Esophagus (tissue), 2 donors: ENCODE measurements at regions not wholly inside any gene's neighbourhood (a gene's known extent, or its start where the extent isn't known, plus 50 kb on each side); places are given as distances from the start of the nearest gene placed in this dataset.

Source experiments
- H3K27ac ChIP-seq, 2 donors: one replicate each; pipeline ENCODE4 v1.5.1; 2013; ENCODE audit warnings: low read depth in 2 of 2, mild to moderate bottlenecking in 2 of 2, inconsistent platforms in 1 of 2, low read length in 1 of 2, moderate library complexity in 1 of 2
- H3K27me3 ChIP-seq, 2 donors: one replicate each; pipeline ENCODE4 v1.6.1; 2013; ENCODE audit warnings: low read length in 2 of 2, control low read depth in 1 of 2, mild to moderate bottlenecking in 1 of 2; ENCODE audit not compliant: insufficient read depth in 2 of 2, control insufficient read depth in 1 of 2
- H3K36me3 ChIP-seq, 2 donors: one replicate each; pipeline ENCODE4 v1.6.1; 2013; ENCODE audit warnings: low read length in 1 of 2; ENCODE audit not compliant: control insufficient read depth in 2 of 2, insufficient read depth in 2 of 2
- H3K4me1 ChIP-seq, 2 donors: one replicate each; pipeline ENCODE4 v1.6.1; 2013; ENCODE audit warnings: low read length in 1 of 2; ENCODE audit not compliant: control insufficient read depth in 2 of 2, insufficient read depth in 2 of 2
- H3K4me3 ChIP-seq, 2 donors: one replicate each; pipeline ENCODE4 v1.5.1; 2013; ENCODE audit warnings: low read length in 2 of 2, mild to moderate bottlenecking in 2 of 2, low read depth in 1 of 2, moderate library complexity in 1 of 2
- H3K9me3 ChIP-seq, 2 donors: one replicate each; pipeline ENCODE4 v1.6.1; 2013; ENCODE audit warnings: mild to moderate bottlenecking in 2 of 2, low read depth in 1 of 2, low read length in 1 of 2, moderate library complexity in 1 of 2; ENCODE audit not compliant: control insufficient read depth in 2 of 2, insufficient read depth in 1 of 2
- WGBS, 2 donors: extraction: QIAGEN DNeasy Blood & Tissue Kit; methylation state at CpG; one replicate each; pipeline ENCODE4 v1.1.7; 2013; 5-methylcytosine and 5-hydroxymethylcytosine counted together
- donor health status: healthy with polysubstance abuse.
- donor health status: Bipolar disorder and iron deficiency.

DNA sequence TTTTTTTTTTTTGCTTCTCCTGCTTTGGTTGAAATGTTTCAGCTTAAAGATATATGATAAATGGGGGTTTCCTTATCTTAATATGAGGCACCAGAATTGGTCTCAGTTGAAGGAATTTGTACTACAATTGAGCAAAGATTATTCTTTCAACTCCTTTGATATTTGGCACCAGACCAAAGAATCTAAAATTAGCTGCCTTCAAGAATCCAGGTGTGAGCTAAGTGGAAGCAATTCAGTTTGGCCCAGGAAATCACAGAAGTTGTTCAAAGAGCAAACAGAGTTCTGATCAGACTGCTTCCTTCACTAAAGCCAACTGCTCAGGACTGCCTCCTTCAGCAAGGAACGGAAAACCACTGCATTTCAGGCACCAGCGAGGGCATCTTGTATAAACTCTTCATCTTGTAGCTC is 68.3 kb upstream of the BCAR3 start:
- Histone ChIP-seq H3K27ac (no peak overlapping the region), H3K9me3 (peaks cover 0 to 4% of the 10 kb centered on the region in 2 donors), H3K36me3 (no peaks in the 10 kb centered on the region), H3K27me3 (no peaks in the 10 kb centered on the region), H3K4me3 (no peak overlapping the region), H3K4me1 (peaks cover 0 to 10% of the 10 kb centered on the region in 2 donors)
- WGBS, 2 donors, result 38 to 41% methylated on average over 2 of the region's 2 CpGs

DNA sequence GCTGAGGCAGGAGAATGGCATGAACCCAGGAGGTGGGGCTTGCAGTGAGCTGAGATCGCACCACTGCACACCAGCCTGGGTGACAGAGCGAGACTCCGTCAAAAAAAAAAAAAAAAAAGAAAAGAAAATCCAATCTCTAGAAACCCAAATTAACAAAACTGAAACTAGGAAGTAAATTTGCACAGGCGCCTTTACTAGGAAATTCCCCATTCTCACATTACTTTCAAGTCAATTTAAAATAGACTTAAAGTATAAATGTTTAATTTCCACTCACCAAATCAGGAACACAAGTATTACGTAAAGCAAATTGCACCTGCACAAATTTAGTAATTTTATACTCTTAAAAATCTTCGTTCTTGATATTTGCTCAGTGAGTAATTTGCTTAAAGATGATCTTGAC is 67.8 kb upstream of the BCAR3 start:
- Histone ChIP-seq H3K4me1 (peaks cover 0 to 10% of the 10 kb centered on the region in 2 donors), H3K4me3 (no peak overlapping the region), H3K27ac (no peak overlapping the region), H3K9me3 (peaks cover 0 to 4% of the 10 kb centered on the region in 2 donors), H3K36me3 (no peaks in the 10 kb centered on the region), H3K27me3 (no peaks in the 10 kb centered on the region)
- 51 to 60% methylated on average over 6 of the region's 6 CpGs for WGBS, 2 donors

- no peak overlapping the region for H3K4me3 ChIP-seq
- H3K4me1 ChIP-seq, result peaks cover 0 to 5% of the 10 kb centered on the region in 2 donors
- peak overlapping the region; percentile 36 to 62 for H3K27ac ChIP-seq
- H3K27me3 ChIP-seq, result no peaks in the 10 kb centered on the region
- WGBS, 2 donors, result 49 to 73% methylated on average over 6 of the region's 6 CpGs
- peaks cover 0 to 4% of the 10 kb centered on the region in 2 donors for H3K9me3 ChIP-seq
- H3K36me3 ChIP-seq, result no peaks in the 10 kb centered on the region
Observed at GRCh38 chr1:93746021-93746812, 64.6 kb upstream of the BCAR3 start.

GRCh38 chr1:93744299-93744988 is 62.8 kb upstream of the BCAR3 start:
- Histone ChIP-seq H3K27me3 (no peaks in the 10 kb centered on the region), H3K4me3 (no peak overlapping the region), H3K27ac (no peak overlapping the region), H3K36me3 (no peaks in the 10 kb centered on the region), H3K9me3 (peaks cover 0 to 4% of the 10 kb centered on the region in 2 donors), H3K4me1 (peaks cover 0 to 2% of the 10 kb centered on the region in 2 donors)
- WGBS, 2 donors, result 31 to 47% methylated on average over 7 of the region's 7 CpGs

DNA sequence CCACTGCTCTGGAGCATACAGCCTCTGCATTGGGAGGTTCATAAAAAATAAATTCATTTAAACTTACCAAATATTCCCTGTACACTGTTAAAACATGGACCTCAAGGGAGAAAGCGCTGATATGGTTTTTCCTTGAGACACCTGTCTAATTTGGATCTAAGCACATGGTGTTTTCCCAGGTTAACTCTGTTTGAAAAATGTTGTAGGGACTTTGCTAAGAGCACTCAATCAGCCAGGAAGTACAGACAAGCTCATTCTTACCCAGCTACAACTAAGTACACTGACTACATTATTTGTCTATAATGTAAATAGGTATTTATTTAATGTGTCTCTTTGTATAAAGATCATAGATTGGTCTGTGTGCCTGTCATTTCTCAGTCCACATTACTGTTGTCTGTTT is 61.8 kb upstream of the BCAR3 start:
- Histone ChIP-seq H3K36me3 (no peaks in the 10 kb centered on the region), H3K4me3 (no peak overlapping the region), H3K27me3 (no peaks in the 10 kb centered on the region), H3K9me3 (peaks cover 0 to 4% of the 10 kb centered on the region in 2 donors), H3K4me1 (peaks cover 0 to 3% of the 10 kb centered on the region in 2 donors), H3K27ac (no peak overlapping the region)
- WGBS, 2 donors, result 87 to 98% methylated on average over 1 of the region's 1 CpG

GRCh38 chr1:93740601-93741031 is 59.0 kb upstream of the BCAR3 start:
- Histone ChIP-seq H3K4me3 (no peak overlapping the region), H3K27me3 (no peaks in the 10 kb centered on the region), H3K27ac (no peak overlapping the region), H3K4me1 (peaks cover 2 to 6% of the 10 kb centered on the region in 2 donors), H3K36me3 (no peaks in the 10 kb centered on the region), H3K9me3 (no peaks in the 10 kb centered on the region)
- WGBS, 2 donors, result 63 to 76% methylated on average over 12 of the region's 12 CpGs

DNA sequence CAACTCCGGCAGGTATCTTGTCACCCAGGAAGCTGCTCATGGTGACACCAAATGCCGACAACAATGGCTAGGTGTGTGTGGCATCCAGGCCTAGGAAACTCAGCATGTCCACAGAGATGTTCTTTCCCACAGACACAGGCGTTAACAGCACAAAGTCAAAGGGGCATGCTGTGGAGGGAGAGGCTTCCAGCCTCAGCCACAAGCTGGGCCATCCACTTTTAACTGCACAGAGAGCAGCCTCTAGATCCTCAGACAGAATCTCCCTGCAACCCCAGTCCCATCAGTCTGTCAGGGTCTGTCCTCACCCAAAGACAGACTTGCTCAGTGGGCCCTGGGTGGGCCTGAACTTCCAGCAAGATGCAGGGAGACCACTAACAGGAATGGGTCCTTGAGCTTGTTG is 58.5 kb upstream of the BCAR3 start:
- Histone ChIP-seq H3K27me3 (no peaks in the 10 kb centered on the region), H3K4me1 (peaks cover 2 to 6% of the 10 kb centered on the region in 2 donors), H3K4me3 (no peak overlapping the region), H3K36me3 (no peaks in the 10 kb centered on the region), H3K9me3 (no peaks in the 10 kb centered on the region), H3K27ac (no peak overlapping the region)
- 94% methylated on average over 3 of the region's 3 CpGs for WGBS, 2 donors

DNA sequence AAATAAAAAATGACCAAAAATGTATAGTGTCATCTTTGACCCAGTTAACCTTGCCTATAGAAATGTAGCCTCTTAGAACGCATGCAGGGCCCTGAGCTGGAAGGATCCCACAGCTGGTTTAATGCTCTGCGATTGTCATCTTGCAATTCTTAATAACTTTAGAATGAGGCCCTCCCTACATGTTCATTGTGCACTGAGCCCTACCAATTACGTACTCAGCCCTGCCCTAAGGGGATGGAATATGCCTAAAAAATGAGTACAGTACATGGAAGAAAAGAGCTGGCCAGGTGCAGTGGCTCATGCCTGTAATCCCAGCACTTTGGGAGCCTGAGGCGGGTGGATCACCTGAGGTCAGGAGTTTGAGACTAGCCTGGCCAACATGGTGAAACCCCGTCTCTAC is 57.8 kb upstream of the BCAR3 start:
- H3K4me1 ChIP-seq, result peaks cover 2 to 3% of the 10 kb centered on the region in 2 donors
- H3K36me3 ChIP-seq, result no peaks in the 10 kb centered on the region
- WGBS, 2 donors, result 54 to 81% methylated on average over 5 of the region's 5 CpGs
- H3K27ac ChIP-seq, result no peak overlapping the region
- no peaks in the 10 kb centered on the region for H3K27me3 ChIP-seq
- no peaks in the 10 kb centered on the region for H3K9me3 ChIP-seq
- H3K4me3 ChIP-seq, result no peak overlapping the region

GRCh38 chr1:93738926-93739325 is 57.3 kb upstream of the BCAR3 start:
- 86 to 89% methylated on average over 5 of the region's 5 CpGs for WGBS, 2 donors
- H3K4me3 ChIP-seq, result no peak overlapping the region
- H3K27me3 ChIP-seq, result no peaks in the 10 kb centered on the region
- peaks cover 2 to 3% of the 10 kb centered on the region in 2 donors for H3K4me1 ChIP-seq
- H3K36me3 ChIP-seq, result no peaks in the 10 kb centered on the region
- no peaks in the 10 kb centered on the region for H3K9me3 ChIP-seq
- no peak overlapping the region for H3K27ac ChIP-seq
